Trophoblast cell (in vitro differentiated cells and primary cell): ENCODE measurements at regions not wholly inside any gene's neighbourhood (a gene's known extent, or its start where the extent isn't known, plus 50 kb on each side); places are given as distances from the start of the nearest gene placed in this dataset.

ENCODE experiments used
- DNase-seq, 2 donors: peaks; one replicate each; pipeline ENCODE4 v3.0.0-alpha.2; 2016
- H2AFZ ChIP-seq: 2 replicates; pipeline ENCODE4 v1.6.1; 2013; ENCODE audit warnings: low read length, moderate library complexity, mild to moderate bottlenecking; ENCODE audit not compliant: insufficient read depth, poor library complexity
- H2AK5ac ChIP-seq: 2 replicates; pipeline ENCODE4 v1.6.1; 2013; ENCODE audit warnings: mild to moderate bottlenecking, low read length
- H2BK120ac ChIP-seq: 2 replicates; pipeline ENCODE4 v1.6.1; 2013; ENCODE audit warnings: low read length, mild to moderate bottlenecking, moderate library complexity; ENCODE audit not compliant: insufficient read depth, poor library complexity
- H2BK12ac ChIP-seq: 2 replicates; pipeline ENCODE4 v1.6.1; 2013; ENCODE audit warnings: mild to moderate bottlenecking, low read length, moderate library complexity
- H2BK5ac ChIP-seq: 2 replicates; pipeline ENCODE4 v1.6.1; 2013; ENCODE audit warnings: low read length, low read depth, moderate library complexity, mild to moderate bottlenecking; ENCODE audit not compliant: poor library complexity
- H3K14ac ChIP-seq: 2 replicates; pipeline ENCODE4 v1.6.1; 2013; ENCODE audit warnings: mild to moderate bottlenecking, low read length
- H3K18ac ChIP-seq: 2 replicates; pipeline ENCODE4 v1.6.1; 2013; ENCODE audit warnings: mild to moderate bottlenecking, low read length
- H3K23ac ChIP-seq: 2 replicates; pipeline ENCODE4 v1.6.1; 2013; ENCODE audit warnings: low read length
- H3K27ac ChIP-seq: 2 replicates; pipeline ENCODE4 v1.5.1; 2013; ENCODE audit warnings: low read depth, mild to moderate bottlenecking, inconsistent platforms, low read length, moderate library complexity
- H3K27me3 ChIP-seq: 2 replicates; pipeline ENCODE4 v1.6.1; 2013; ENCODE audit warnings: inconsistent platforms, mild to moderate bottlenecking, low read length, moderate library complexity; ENCODE audit not compliant: insufficient read depth
- H3K36me3 ChIP-seq, 2 experiments: 1 replicate in 1 of 2; 2 replicates in 1 of 2; pipeline ENCODE4 v1.6.1; 2013; ENCODE audit warnings: low read length in 2 of 2, mild to moderate bottlenecking in 2 of 2, moderate library complexity in 1 of 2; ENCODE audit not compliant: insufficient read depth in 2 of 2, control insufficient read depth in 1 of 2
- H3K4ac ChIP-seq: 2 replicates; pipeline ENCODE4 v1.6.1; 2013; ENCODE audit warnings: low read depth, mild to moderate bottlenecking, low read length, moderate library complexity
- H3K4me1 ChIP-seq, 2 experiments: 1 replicate in 1 of 2; 2 replicates in 1 of 2; pipeline ENCODE4 v1.6.1; 2013; ENCODE audit warnings: low read length in 2 of 2, mild to moderate bottlenecking in 2 of 2, moderate library complexity in 1 of 2; ENCODE audit not compliant: insufficient read depth in 2 of 2, control insufficient read depth in 1 of 2
- H3K4me2 ChIP-seq: 2 replicates; pipeline ENCODE4 v1.6.1; 2013; ENCODE audit warnings: inconsistent platforms, mild to moderate bottlenecking, low read length, moderate library complexity
- H3K4me3 ChIP-seq: 2 replicates; pipeline ENCODE4 v1.5.1; 2013; ENCODE audit warnings: mild to moderate bottlenecking, low read depth, low read length, inconsistent platforms
- H3K79me1 ChIP-seq: one replicate; pipeline ENCODE4 v1.6.1; 2013; ENCODE audit warnings: low read length
- H3K79me2 ChIP-seq: 2 replicates; pipeline ENCODE4 v1.6.1; 2013; ENCODE audit warnings: low read length, mild to moderate bottlenecking; ENCODE audit not compliant: control insufficient read depth, insufficient read depth, poor library complexity
- H3K9ac ChIP-seq: 2 replicates; pipeline ENCODE4 v1.6.1; 2013; ENCODE audit warnings: mild to moderate bottlenecking, low read length
- H3K9me3 ChIP-seq: 2 replicates; pipeline ENCODE4 v1.6.1; 2013; ENCODE audit warnings: low read depth, mild to moderate bottlenecking, control low read depth, inconsistent platforms, low read length; ENCODE audit not compliant: insufficient read depth
- H4K12ac ChIP-seq: 2 replicates; pipeline ENCODE4 v1.6.1; 2013; ENCODE audit warnings: low read depth, mild to moderate bottlenecking, low read length, moderate library complexity
- H4K8ac ChIP-seq: 2 replicates; pipeline ENCODE4 v1.6.1; 2013; ENCODE audit warnings: low read depth, mild to moderate bottlenecking, low read length, moderate library complexity
- H4K91ac ChIP-seq: one replicate; pipeline ENCODE4 v1.6.1; 2013; ENCODE audit warnings: low read depth, mild to moderate bottlenecking, low read length, moderate library complexity
- WGBS: extraction: QIAGEN DNeasy Blood & Tissue Kit; methylation state at CpG from one replicate; pipeline ENCODE4 v1.1.7; 2013; ENCODE audit warnings: missing lambda C conversion rate; ENCODE audit not compliant: insufficient read length, insufficient coverage; ENCODE audit errors: extremely low coverage; 5-methylcytosine and 5-hydroxymethylcytosine counted together

GRCh38 chr11:134511255-134511654, 99.2 kb upstream of the B3GAT1 start:
- H3K27ac ChIP-seq, result no peak overlapping the region
- H4K12ac ChIP-seq, result no peak overlapping the region
- no peaks in the 10 kb centered on the region for H3K36me3 ChIP-seq
- H2BK5ac ChIP-seq, result no peak overlapping the region
- no peak overlapping the region for H2BK120ac ChIP-seq
- H3K9me3 ChIP-seq, result peaks cover 3% of the 10 kb centered on the region
- no peak for DNase-seq
- H3K23ac ChIP-seq, result no peak overlapping the region
- H3K79me2 ChIP-seq, result no peaks in the 10 kb centered on the region
- no peak overlapping the region for H2BK12ac ChIP-seq
- H3K9ac ChIP-seq, result no peak overlapping the region
- H3K14ac ChIP-seq, result no peak overlapping the region
- H2AK5ac ChIP-seq, result no peak overlapping the region
- H3K4me1 ChIP-seq, result no peaks in the 10 kb centered on the region
- WGBS, result no CpG with 5 or more reads among the region's 2 CpGs
- no peak overlapping the region for H3K18ac ChIP-seq
- no peaks in the 10 kb centered on the region for H3K27me3 ChIP-seq
- H3K4ac ChIP-seq, result no peak overlapping the region
- no peak overlapping the region for H3K4me3 ChIP-seq
- no peak overlapping the region for H4K91ac ChIP-seq
- no peaks in the 10 kb centered on the region for H3K79me1 ChIP-seq
- H3K4me2 ChIP-seq, result no peak overlapping the region
- H4K8ac ChIP-seq, result no peak overlapping the region
- no peak overlapping the region for H2AFZ ChIP-seq

GRCh38 chr11:134510233-134511040, 98.4 kb upstream of the B3GAT1 start:
- DNase-seq, result no peak
- no CpG with 5 or more reads among the region's 22 CpGs for WGBS
- Histone ChIP-seq H3K23ac (no peak overlapping the region), H3K18ac (no peak overlapping the region), H3K4ac (no peak overlapping the region), H2BK120ac (no peak overlapping the region), H4K91ac (no peak overlapping the region), H2BK12ac (no peak overlapping the region), H3K27ac (no peak overlapping the region), H2AK5ac (no peak overlapping the region), H2BK5ac (no peak overlapping the region), H3K27me3 (no peaks in the 10 kb centered on the region), H3K79me2 (no peaks in the 10 kb centered on the region), H3K4me3 (no peak overlapping the region), H3K9me3 (peaks cover 3% of the 10 kb centered on the region), H3K36me3 (no peaks in the 10 kb centered on the region), H3K79me1 (no peaks in the 10 kb centered on the region), H3K4me2 (no peak overlapping the region), H3K14ac (no peak overlapping the region), H4K12ac (no peak overlapping the region), H4K8ac (no peak overlapping the region), H3K9ac (no peak overlapping the region), H3K4me1 (no peaks in the 10 kb centered on the region), H2AFZ (no peak overlapping the region)

GRCh38 chr11:134509381-134510232, 97.6 kb upstream of the B3GAT1 start:
- Histone ChIP-seq H3K14ac (no peak overlapping the region), H3K4ac (no peak overlapping the region), H2BK120ac (no peak overlapping the region), H3K4me1 (no peaks in the 10 kb centered on the region), H3K79me1 (no peaks in the 10 kb centered on the region), H2AFZ (no peak overlapping the region), H3K9ac (no peak overlapping the region), H3K23ac (no peak overlapping the region), H4K12ac (no peak overlapping the region), H4K8ac (no peak overlapping the region), H2BK12ac (no peak overlapping the region), H3K27ac (no peak overlapping the region), H2AK5ac (no peak overlapping the region), H3K27me3 (no peaks in the 10 kb centered on the region), H3K4me3 (no peak overlapping the region), H3K36me3 (no peaks in the 10 kb centered on the region), H3K4me2 (no peak overlapping the region), H3K9me3 (peaks cover 3% of the 10 kb centered on the region), H3K79me2 (no peaks in the 10 kb centered on the region), H4K91ac (no peak overlapping the region), H2BK5ac (no peak overlapping the region), H3K18ac (no peak overlapping the region)
- WGBS, result no CpG with 5 or more reads among the region's 20 CpGs
- DNase-seq, result no peak

GRCh38 chr11:134508219-134508990, 96.4 kb upstream of the B3GAT1 start:
- Histone ChIP-seq H3K4ac (no peak overlapping the region), H3K18ac (no peak overlapping the region), H4K91ac (no peak overlapping the region), H3K4me3 (no peak overlapping the region), H3K27me3 (no peaks in the 10 kb centered on the region), H4K12ac (no peak overlapping the region), H3K36me3 (no peaks in the 10 kb centered on the region), H3K79me2 (no peaks in the 10 kb centered on the region), H3K27ac (no peak overlapping the region), H3K14ac (no peak overlapping the region), H3K9ac (no peak overlapping the region), H2BK12ac (no peak overlapping the region), H2AK5ac (no peak overlapping the region), H2BK5ac (no peak overlapping the region), H2BK120ac (no peak overlapping the region), H4K8ac (no peak overlapping the region), H3K4me2 (no peak overlapping the region), H3K79me1 (no peaks in the 10 kb centered on the region), H3K9me3 (peaks cover 3% of the 10 kb centered on the region), H2AFZ (no peak overlapping the region), H3K4me1 (no peaks in the 10 kb centered on the region), H3K23ac (no peak overlapping the region)
- WGBS, result no CpG with 5 or more reads among the region's 17 CpGs
- no peak for DNase-seq
